ENCODE measurements at regions not wholly inside any gene's neighbourhood (a gene's known extent, or its start where the extent isn't known, plus 50 kb on each side); places are given as distances from the start of the nearest gene placed in this dataset.
A peak's percentile ranks its signal among the peaks of the same experiment; 100 is the strongest.

DNA sequence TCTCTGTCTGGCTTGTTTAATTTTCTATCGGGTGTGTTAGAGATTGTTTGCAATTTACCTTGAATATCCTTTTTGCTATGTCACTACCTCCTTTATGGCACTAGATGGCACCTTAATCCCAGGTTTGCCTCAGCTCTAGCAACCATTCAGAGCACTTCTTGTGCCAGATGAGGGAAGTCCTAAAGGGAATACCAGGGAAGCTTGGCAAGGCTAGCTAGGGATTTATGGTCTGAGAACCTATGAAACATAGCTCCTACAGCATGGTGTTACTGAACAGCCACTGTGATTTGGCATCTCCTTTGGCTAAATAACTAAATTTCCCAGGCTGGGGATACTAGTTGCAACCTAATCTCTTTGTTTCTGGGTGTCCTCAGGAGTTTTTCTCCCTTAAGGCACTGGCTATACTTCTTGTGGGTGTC lies 69.0 kb upstream of the VOPP1 start:
- TF ChIP-seq CTCF (IDR thresholded peaks at IDR 0.05) (peak; percentile 62 to 76 (median 63)), POLR2A (IDR thresholded peaks at IDR 0.05) (no peak)
